HUDEP-2 (cell line): ENCODE measurements at regions not wholly inside any gene's neighbourhood (a gene's known extent, or its start where the extent isn't known, plus 50 kb on each side); places are given as distances from the start of the nearest gene placed in this dataset.

Source experiments
- DNase-seq, 76 experiments: peaks; one replicate each; lab custom pipeline; 2025; ENCODE audit not compliant: unreplicated experiment in 76 of 76; lab: John Stamatoyannopoulos, UW

GRCh38 chr4:129393976-129394375, 298.0 kb downstream of the C4orf33 start:
- DNase-seq = no peak

GRCh38 chr4:129394635-129395034, 298.7 kb downstream of the C4orf33 start:
- no peak for DNase-seq

- no peak for DNase-seq
These were observed 307.9 kb downstream of the C4orf33 start for GRCh38 chr4:129403848-129404247.

GRCh38 chr4:129410115-129410514, 314.2 kb downstream of the C4orf33 start:
- no peak for DNase-seq

DNA sequence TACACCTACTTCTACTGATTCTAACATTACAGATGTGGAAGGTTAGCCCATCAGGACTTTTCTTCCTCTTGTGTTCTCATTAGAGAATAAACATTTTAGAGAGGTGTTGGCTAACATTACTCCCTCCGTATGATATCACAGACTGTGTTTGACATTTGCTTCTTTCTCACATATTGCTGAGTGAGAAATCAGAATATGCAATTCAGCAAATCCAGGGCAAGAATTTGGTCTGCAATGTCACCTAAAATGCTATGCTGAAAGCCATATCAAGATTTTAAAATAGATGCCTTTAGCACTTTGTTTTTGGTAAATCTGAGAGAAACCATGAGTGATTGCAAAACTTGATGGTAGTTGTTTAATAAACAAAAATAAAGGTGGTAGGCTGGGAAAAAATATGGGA, 319.1 kb downstream of the C4orf33 start:
- no peak for DNase-seq

- no peak for DNase-seq
These were observed 324.7 kb downstream of the C4orf33 start for GRCh38 chr4:129420637-129421036.

- no peak for DNase-seq
These were observed 326.3 kb downstream of the C4orf33 start for GRCh38 chr4:129422277-129422676.

GRCh38 chr4:129428454-129428853, 332.5 kb downstream of the C4orf33 start:
- no peak for DNase-seq

DNA sequence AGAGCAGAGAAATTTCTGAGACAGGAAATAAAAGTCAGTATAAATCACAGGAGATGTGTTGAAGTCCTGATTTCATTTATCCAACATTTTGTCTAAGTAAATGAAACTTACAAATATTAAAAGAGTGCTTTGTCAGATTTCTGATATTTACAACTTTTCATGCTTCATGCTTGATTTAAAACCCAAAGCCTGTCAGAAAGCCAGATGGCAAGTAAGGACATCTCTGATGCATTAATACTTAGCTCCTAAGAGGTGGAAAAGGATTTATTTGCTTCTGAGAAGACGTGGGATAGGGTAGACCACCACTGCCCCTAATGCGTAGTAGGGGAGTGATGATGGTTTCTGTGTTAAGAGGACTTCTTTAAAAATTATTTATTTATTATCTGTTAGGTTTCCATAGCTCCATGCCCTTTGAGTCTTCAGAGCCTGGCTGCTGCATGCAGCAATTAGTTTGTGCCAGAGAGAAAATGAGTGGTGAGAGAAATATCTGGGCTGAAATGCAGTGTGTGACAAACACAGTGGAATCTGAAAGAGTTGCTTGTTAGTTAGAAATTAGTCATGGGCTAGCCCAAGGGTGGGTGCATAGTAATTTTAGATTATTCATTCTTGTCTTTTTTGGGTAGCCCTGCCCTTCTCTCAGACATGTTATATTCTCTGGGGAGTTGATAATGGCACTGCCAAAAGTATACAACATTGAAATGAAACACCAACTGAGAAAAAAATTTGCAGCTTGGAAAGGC, 333.8 kb downstream of the C4orf33 start:
- no peak for DNase-seq

DNA sequence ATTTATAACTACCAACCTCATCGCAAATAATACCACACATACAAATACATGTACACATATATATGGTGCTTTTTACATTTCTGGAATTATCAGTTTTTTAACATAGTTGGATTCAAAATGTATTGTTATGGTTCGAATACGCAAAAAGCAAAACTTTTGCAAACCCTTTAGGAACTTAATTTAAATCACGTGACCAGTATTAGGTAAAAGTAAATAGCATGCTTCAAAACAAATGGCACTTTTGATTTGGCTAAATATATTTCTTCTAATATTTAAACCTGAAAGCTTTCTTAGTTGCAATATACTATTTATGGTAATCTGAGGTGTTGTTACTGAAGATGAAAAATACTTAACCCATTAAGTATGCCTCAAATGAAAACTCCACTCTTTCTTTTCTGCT, 341.4 kb downstream of the C4orf33 start:
- DNase-seq = no peak

DNA sequence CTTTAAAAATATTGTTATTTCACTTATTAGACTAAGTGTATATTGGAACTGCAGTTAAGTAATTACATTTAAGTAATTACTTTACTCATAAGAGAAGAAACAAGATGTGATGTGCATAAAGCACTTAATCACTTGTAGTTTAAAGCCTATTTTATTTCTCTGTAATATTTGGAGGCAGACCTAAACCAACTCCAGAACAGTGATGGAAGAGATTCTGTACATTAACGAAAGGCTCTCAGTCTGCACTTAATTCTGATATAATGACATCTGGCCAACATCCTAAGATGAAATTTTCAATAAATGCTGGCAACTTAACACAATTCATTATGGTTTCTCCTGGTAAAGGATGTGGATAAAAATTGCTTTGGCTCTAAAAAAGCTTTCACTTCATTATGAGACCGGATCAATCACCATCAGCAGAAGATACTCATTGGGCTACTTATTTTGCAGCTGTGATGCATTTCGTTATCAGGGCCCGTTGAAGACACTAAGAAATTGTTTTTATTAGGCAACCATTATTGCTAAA, 342.6 kb downstream of the C4orf33 start:
- no peak for DNase-seq

DNA sequence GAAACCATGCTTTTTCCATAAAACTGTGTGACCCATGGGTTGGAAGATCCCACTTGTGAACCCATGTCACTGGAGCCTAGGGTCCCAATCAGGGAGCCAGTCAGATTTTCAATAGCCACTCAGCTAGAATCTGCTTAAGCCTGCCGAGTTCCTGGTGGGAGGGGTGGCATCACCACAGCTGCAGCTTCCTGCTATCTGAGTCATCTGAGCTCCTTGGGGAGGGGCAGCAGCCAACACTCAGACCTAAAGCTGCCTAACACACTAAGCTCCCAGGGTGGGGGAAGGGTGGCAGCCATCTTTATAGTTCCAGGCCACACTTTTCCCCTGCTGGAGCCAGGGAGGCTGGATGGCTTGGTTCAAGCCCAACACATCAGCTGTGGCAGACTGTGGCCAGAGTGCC, 350.1 kb downstream of the C4orf33 start:
- DNase-seq = no peak

DNA sequence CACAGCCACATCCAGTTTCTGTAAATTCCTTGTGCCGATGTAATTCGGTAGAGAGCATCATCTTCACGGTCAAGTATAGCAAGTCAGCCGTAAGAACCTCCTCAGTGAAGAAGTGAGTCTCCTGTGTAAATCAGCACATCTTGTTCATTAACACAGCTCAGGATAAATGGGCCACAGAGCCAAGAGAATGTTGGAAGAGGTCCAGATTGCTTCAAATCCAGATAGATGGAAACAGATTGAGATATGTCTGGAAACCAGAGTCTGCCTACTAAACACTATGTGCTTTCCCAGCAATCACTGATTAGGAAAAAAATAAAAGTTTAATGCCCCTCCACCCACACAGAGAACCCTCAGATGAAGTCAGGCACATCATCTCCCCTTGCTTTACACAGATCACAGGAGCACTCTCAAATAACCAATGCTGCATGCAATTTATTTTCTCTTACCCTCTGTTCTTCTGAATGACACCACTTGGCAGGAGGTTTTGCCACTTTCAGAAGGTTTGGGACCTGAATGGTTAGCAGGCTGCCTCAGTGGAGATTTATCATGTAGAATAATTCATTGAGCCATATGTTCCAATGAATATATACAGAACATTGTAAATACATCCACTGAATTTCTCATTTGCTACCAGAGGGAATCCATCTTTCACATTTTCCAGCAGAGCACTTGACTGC, 357.7 kb downstream of the C4orf33 start:
- DNase-seq = peak in 9 of 76 experiments; percentile 3 to 52 (median 20)

- DNase-seq = no peak
These were observed 359.5 kb downstream of the C4orf33 start for GRCh38 chr4:129455482-129455881.

GRCh38 chr4:129468624-129469023, 372.7 kb downstream of the C4orf33 start:
- DNase-seq = no peak

DNA sequence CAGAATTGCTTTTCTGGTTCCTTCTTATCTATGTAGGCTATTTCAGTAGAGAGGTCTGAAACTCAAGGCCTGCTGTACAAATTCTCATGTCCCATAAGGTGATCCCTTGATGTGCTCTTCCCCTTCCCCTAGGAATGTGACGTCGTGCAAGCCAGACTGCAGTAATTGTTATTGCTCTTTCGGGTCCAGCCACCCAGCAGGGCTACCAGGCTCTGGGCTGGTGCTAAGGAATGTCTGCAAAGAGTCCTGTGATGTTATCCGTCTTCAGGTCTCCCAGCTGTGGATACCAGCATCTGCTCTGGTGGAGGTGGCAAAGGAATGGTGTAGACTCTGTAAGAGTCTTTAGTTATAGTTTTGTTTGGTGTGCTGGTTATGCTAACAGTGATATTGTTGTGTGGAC, 378.7 kb downstream of the C4orf33 start:
- DNase-seq = no peak

DNA sequence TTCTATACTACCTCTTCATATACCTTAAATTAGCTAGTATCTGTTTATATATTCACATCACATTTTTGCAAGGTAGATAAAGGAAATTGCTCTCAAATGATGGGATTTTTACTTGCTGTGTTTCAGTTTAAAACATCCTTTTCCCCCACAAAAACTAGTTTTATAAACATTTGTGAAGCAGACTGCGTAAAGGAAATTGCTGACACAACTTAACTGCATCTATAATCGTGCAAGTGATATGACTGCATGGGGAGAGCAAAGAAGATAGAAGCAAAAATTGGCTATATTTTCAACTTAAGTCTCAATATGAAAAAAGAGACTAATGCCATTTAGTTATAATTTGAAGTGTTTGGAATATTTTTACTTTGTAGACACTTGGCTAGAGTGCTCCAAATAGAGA, 385.2 kb downstream of the C4orf33 start:
- DNase-seq = no peak

- DNase-seq = no peak
These were observed 392.5 kb downstream of the C4orf33 start for GRCh38 chr4:129488427-129488826.

DNA sequence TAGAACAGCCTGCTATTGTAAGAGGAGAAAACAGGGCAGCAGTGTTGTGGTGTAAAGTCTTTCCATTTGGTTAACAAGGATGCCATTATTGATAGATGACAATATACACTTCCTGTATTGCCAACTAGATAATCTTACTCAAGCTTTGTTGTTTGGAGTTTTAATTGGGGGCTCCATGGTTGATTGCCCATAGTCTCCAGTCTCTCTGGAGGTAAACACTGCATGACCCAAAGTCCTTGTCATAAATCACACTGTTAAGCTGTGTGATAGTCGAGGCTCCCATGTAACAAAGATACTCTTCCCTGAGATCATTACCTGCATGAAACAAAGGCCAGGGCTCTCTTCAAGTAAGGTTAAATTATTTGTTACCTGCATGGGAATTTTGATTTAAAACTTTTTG, 394.6 kb downstream of the C4orf33 start:
- DNase-seq = no peak

DNA sequence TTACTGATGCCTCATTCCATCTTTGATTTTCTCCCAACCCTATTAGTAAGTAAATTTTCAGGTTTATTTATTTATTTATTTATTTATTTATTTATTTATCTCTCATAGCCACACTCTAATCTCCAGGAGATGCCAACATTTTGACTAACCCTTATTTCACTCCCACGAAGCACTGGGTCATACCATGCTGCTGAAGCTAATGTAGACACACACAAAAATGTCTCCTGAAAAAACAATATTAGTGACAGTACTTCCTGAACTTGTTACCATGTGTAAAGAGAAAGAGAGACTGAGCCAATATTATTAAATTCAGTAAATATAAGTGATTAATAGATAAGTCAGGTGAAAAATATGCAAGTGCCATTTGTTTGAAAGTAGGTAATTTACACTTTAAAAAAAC, 402.7 kb downstream of the C4orf33 start:
- no peak for DNase-seq

- no peak for DNase-seq
These were observed 418.9 kb downstream of the C4orf33 start for GRCh38 chr4:129514852-129515251.

- no peak for DNase-seq
These were observed 419.4 kb downstream of the C4orf33 start for GRCh38 chr4:129515356-129515755.
